HCT116 (cell line): ENCODE measurements at regions not wholly inside any gene's neighbourhood (a gene's known extent, or its start where the extent isn't known, plus 50 kb on each side); places are given as distances from the start of the nearest gene placed in this dataset.

ENCODE experiments used
- ATAC-seq: fragments of 200-7000 bp; cut with Tn5 transposase; 2 replicates; pipeline ENCODE4 v1.9.1; 2020; ENCODE audit warnings: mild to moderate bottlenecking, moderate library complexity
- BruUV-seq: library from RNA; stranded (reverse); fragments of 400-500 nt; replicated peaks from 2 replicates; lab custom pipeline; 2021; lab: Mats Ljungman, UMichigan
- CTCF ChIA-PET: fragments of 300-600 bp; sonication (Branson Sonifier 250); formaldehyde crosslinking; loops from one replicate; lab custom pipeline; 2021; ENCODE audit warnings: antibody characterized with exemption; lab: Charles Lee
- POLR2A ChIA-PET: fragments of 300-600, 350-600 bp; sonication (Branson Sonifier 250); formaldehyde crosslinking; loops from one replicate; lab custom pipeline; 2021; ENCODE audit warnings: antibody characterized with exemption; lab: Charles Lee
- RAD21 ChIA-PET, 2 experiments: fragments of 300-600 bp; sonication (Branson Sonifier 250); formaldehyde crosslinking; loops; one replicate each; lab custom pipeline; 2023; ENCODE audit warnings: low total read pairs in 2 of 2; ENCODE audit not compliant: uncharacterized antibody in 2 of 2, unreplicated experiment in 2 of 2, low non-redundant PET in 1 of 2; lab: Charles Lee
- DNase-seq: peaks from one replicate; pipeline ENCODE4 v3.0.0-alpha.2; 2010; ENCODE audit warnings: low read depth, low spot score
- H2AFZ ChIP-seq: fragments of 200-600 bp; shearing (Covaris generic), sonication (generic); 2 replicates; pipeline ENCODE4 v1.6.1; 2017; ENCODE audit warnings: low read depth, mixed run types, mixed read lengths, antibody characterized with exemption, low read length; ENCODE audit not compliant: poor library complexity, severe bottlenecking
- H3K27ac ChIP-seq: 2 replicates; pipeline ENCODE4 v1.5.1; 2012; ENCODE audit warnings: low read depth, low read length
- H3K27me3 ChIP-seq: fragments of 200-600 bp; sonication (generic); 2 replicates; pipeline ENCODE4 v1.6.1; 2016; ENCODE audit warnings: mixed run types, low read length, mixed read lengths; ENCODE audit not compliant: insufficient read depth
- H3K36me3 ChIP-seq, 2 experiments: fragments of 200-500 bp in 1 of 2; fragments of 200-600 bp in 1 of 2; sonication (Bioruptor generic) in 1 of 2; sonication (generic) in 1 of 2; 2 replicates each; pipeline versions ENCODE4 v1.5.1 to v1.6.1; 2014 to 2016; ENCODE audit warnings: low read length in 2 of 2, inconsistent platforms in 1 of 2, mixed read lengths in 1 of 2, mixed run types in 1 of 2; ENCODE audit not compliant: insufficient read depth in 2 of 2, control insufficient read depth in 1 of 2
- H3K4me1 ChIP-seq, 2 experiments: fragments of 200-600 bp in 1 of 2; sonication (generic) in 1 of 2; 2 replicates each; pipeline versions ENCODE4 v1.5.1 to v1.6.1; 2012 to 2017; ENCODE audit warnings: low read length in 2 of 2, inconsistent platforms in 1 of 2, mild to moderate bottlenecking in 1 of 2, mixed read lengths in 1 of 2, mixed run types in 1 of 2, moderate library complexity in 1 of 2; ENCODE audit not compliant: insufficient read depth in 2 of 2, control insufficient read depth in 1 of 2
- H3K4me2 ChIP-seq: fragments of 200-600 bp; sonication (generic); 2 replicates; pipeline ENCODE4 v1.6.1; 2017; ENCODE audit warnings: mixed run types, low read length, mixed read lengths
- H3K4me3 ChIP-seq, 2 experiments: fragments of 200-600 bp in 1 of 2; sonication (generic) in 1 of 2; replicated peaks in 1 of 2; 2 replicates each; pipeline ENCODE4 v1.5.1; 2011 to 2016; ENCODE audit warnings: low read length in 2 of 2, control low read depth in 1 of 2, low read depth in 1 of 2, mild to moderate bottlenecking in 1 of 2, mixed read lengths in 1 of 2, mixed run types in 1 of 2
- H3K79me2 ChIP-seq: fragments of 200-600 bp; sonication (generic); 2 replicates; pipeline ENCODE4 v1.6.1; 2017; ENCODE audit warnings: mild to moderate bottlenecking, mixed run types, low read length, moderate library complexity, mixed read lengths; ENCODE audit not compliant: insufficient read depth
- H3K9ac ChIP-seq: fragments of 200-600 bp; sonication (generic); 2 replicates; pipeline ENCODE4 v1.6.1; 2016; ENCODE audit warnings: low read length, mixed read lengths
- H3K9me2 ChIP-seq: fragments of 200-600 bp; sonication (generic), shearing (Covaris generic); 2 replicates; pipeline ENCODE4 v1.6.1; 2017; ENCODE audit warnings: mixed run types, mild to moderate bottlenecking, moderate library complexity; ENCODE audit not compliant: insufficient read depth
- H3K9me3 ChIP-seq, 2 experiments: fragments of 200-500 bp in 1 of 2; fragments of 200-600 bp in 1 of 2; sonication (Bioruptor generic) in 1 of 2; sonication (generic) in 1 of 2; 2 replicates each; pipeline ENCODE4 v1.6.1; 2014 to 2017; ENCODE audit warnings: low read length in 2 of 2, mixed read lengths in 2 of 2, inconsistent platforms in 1 of 2, low read depth in 1 of 2, mild to moderate bottlenecking in 1 of 2, mixed run types in 1 of 2, moderate library complexity in 1 of 2; ENCODE audit not compliant: control insufficient read depth in 1 of 2, insufficient read depth in 1 of 2
- H4K20me1 ChIP-seq: fragments of 200-600 bp; sonication (generic), shearing (Covaris generic); 2 replicates; pipeline ENCODE4 v1.6.1; 2017; ENCODE audit warnings: mixed run types, mild to moderate bottlenecking, moderate library complexity; ENCODE audit not compliant: insufficient read depth
- CBX3 ChIP-seq: IDR thresholded peaks from 2 replicates; pipeline ENCODE4 v1.6.1; 2012; ENCODE audit warnings: low read depth
- CEBPB ChIP-seq: IDR thresholded peaks from 2 replicates; pipeline ENCODE4 v1.6.1; 2012; ENCODE audit warnings: low read depth
- EZH2 ChIP-seq: fragments of 200-600 bp; sonication (generic); IDR thresholded peaks from 2 replicates; pipeline ENCODE4 v1.6.1; 2017; ENCODE audit warnings: antibody characterized with exemption, mixed run types
- POLR2AphosphoS5 ChIP-seq: IDR thresholded peaks from 2 replicates; pipeline ENCODE4 v1.6.1; 2011; ENCODE audit warnings: mild to moderate bottlenecking, low read depth, low read length, moderate library complexity
- RAD21 ChIP-seq: IDR thresholded peaks from 2 replicates; pipeline ENCODE4 v1.6.1; 2012; ENCODE audit warnings: low read depth, mild to moderate bottlenecking
- SIN3A ChIP-seq: IDR thresholded peaks from 2 replicates; pipeline ENCODE4 v1.6.1; 2012; ENCODE audit warnings: low read depth
- TCF7L2 ChIP-seq: IDR thresholded peaks from 2 replicates; pipeline ENCODE4 v1.7.0; 2011; ENCODE audit warnings: borderline replicate concordance, inconsistent platforms; ENCODE audit not compliant: insufficient read depth, insufficient read length; ENCODE audit errors: extremely low read depth
- YY1 ChIP-seq: IDR thresholded peaks from 2 replicates; pipeline ENCODE4 v1.6.1; 2011; ENCODE audit warnings: low read length, low read depth, moderate library complexity, mild to moderate bottlenecking; ENCODE audit not compliant: insufficient replicate concordance; ENCODE audit errors: extremely low read depth
- ZFX ChIP-seq: fragments of 450-650 bp; IDR thresholded peaks from 2 replicates; pipeline ENCODE4 v1.6.1; 2017
- ZNF274 ChIP-seq: fragments of 200-500 bp; sonication (Bioruptor generic); IDR thresholded peaks from 2 replicates; pipeline ENCODE4 v1.6.1; 2014; ENCODE audit warnings: mild to moderate bottlenecking, low read depth, low read length, inconsistent platforms
- intact Hi-C: fragments of 100-400 bp; cut with micrococcal nuclease; formaldehyde crosslinking; loops from 2 replicates; pipeline ENCODE4 v1.10.0; 2022
- TF ChIP-seq, protein P1 (sequence below): IDR thresholded peaks from 2 replicates; pipeline ENCODE4 v1.6.1; 2011; ENCODE audit warnings: mild to moderate bottlenecking, low read length, moderate library complexity; ENCODE audit not compliant: insufficient replicate concordance; ENCODE audit errors: extremely low read depth

DNA sequence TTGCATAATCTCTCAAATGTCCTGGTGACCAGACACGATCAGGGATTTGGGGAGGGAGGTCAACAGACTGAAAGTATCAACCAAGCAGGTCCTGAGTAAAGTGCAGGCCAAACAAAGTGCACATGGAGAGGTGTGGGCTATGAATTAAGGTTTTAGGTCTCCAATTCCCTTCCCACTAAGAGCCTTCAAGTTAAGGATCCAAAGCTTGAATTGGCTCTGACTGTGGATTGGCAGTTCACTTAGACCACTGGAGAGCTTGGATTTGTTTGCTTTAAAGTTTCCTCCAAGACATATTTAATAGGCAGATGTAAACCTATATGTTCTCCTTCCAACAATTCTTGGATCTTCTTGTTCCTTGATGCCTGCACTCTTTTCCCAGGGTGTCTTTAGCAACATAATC, 129.6 kb upstream of the IGF1 start:
- Histone ChIP-seq H3K4me3 (no peak overlapping the region), H3K27ac (no peak overlapping the region), H3K9me2 (no peaks in the 10 kb centered on the region), H3K4me2 (no peak overlapping the region), H3K27me3 (peaks cover 5% of the 10 kb centered on the region; the same call in 1 of the 2 replicates), H3K9ac (no peak overlapping the region), H3K9me3 (no peaks in the 10 kb centered on the region), H3K79me2 (no peaks in the 10 kb centered on the region), H2AFZ (no peak overlapping the region), H4K20me1 (no peaks in the 10 kb centered on the region), H3K36me3 (no peaks in the 10 kb centered on the region; a peak in 1 of 4 replicates), H3K4me1 (no peaks in the 10 kb centered on the region)
- intact Hi-C loops, result no loop called here
- no TSS peak for BruUV-seq
- ChIA-PET RAD21 (no interaction called here), POLR2A (no interaction called here), CTCF (no interaction called here)
- no peak for DNase-seq
- TF ChIP-seq RAD21, result no peak
- TF ChIP-seq EZH2, result no peak
- TF ChIP-seq ZFX, result no peak
- TF ChIP-seq YY1, result no peak
- TF ChIP-seq TCF7L2, result no peak
- TF ChIP-seq SIN3A, result no peak
- TF ChIP-seq POLR2AphosphoS5, result no peak
- TF ChIP-seq CBX3, result no peak
- TF ChIP-seq, protein P1, sequence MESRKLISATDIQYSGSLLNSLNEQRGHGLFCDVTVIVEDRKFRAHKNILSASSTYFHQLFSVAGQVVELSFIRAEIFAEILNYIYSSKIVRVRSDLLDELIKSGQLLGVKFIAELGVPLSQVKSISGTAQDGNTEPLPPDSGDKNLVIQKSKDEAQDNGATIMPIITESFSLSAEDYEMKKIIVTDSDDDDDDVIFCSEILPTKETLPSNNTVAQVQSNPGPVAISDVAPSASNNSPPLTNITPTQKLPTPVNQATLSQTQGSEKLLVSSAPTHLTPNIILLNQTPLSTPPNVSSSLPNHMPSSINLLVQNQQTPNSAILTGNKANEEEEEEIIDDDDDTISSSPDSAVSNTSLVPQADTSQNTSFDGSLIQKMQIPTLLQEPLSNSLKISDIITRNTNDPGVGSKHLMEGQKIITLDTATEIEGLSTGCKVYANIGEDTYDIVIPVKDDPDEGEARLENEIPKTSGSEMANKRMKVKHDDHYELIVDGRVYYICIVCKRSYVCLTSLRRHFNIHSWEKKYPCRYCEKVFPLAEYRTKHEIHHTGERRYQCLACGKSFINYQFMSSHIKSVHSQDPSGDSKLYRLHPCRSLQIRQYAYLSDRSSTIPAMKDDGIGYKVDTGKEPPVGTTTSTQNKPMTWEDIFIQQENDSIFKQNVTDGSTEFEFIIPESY, result no peak
- TF ChIP-seq ZNF274, result no peak
- no peak for TF ChIP-seq CEBPB
- TF ChIP-seq, all 23 proteins: peak for 0
- no peak for ATAC-seq
